ENCODE measurements at regions not wholly inside any gene's neighbourhood (a gene's known extent, or its start where the extent isn't known, plus 50 kb on each side); places are given as distances from the start of the nearest gene placed in this dataset.

GRCh38 chr14:98301681-98302080 is 970.3 kb downstream of the BCL11B start:
- Histone ChIP-seq H3K9me3 (ENCODE audit: control insufficient read depth, insufficient read depth, low read length) (peaks cover 21% of the 10 kb centered on the region), H3K36me3 (ENCODE audit: control insufficient read depth, insufficient read depth, low read length) (no peaks in the 10 kb centered on the region), H3K56ac (ENCODE audit: extremely low read depth, insufficient read depth, low read length) (no peak overlapping the region), H3K14ac (replicated peaks; ENCODE audit: low read depth, low read length) (no peak overlapping the region), H3K9ac (ENCODE audit: low read depth, low read length) (no peak overlapping the region), H3K79me1 (ENCODE audit: low read depth in 1 of 2, low read length in 2 of 2) (no peaks in the 10 kb centered on the region), H2BK120ac (ENCODE audit: low read depth, low read length) (no peak overlapping the region), H3K23ac (ENCODE audit: low read depth, low read length) (no peak overlapping the region), H2BK20ac (ENCODE audit: low read depth, low read length) (no peak overlapping the region), H3K4ac (ENCODE audit: low read depth, low read length) (no peak overlapping the region), H2AK9ac (replicated peaks; ENCODE audit: low read depth, low read length, poor library complexity) (no peak overlapping the region), H3K4me3 (ENCODE audit: insufficient read depth, low read depth, low read length) (no peak overlapping the region), H3K9me1 (ENCODE audit: insufficient read depth, low read length) (no peaks in the 10 kb centered on the region), H2AK5ac (ENCODE audit: low read depth, low read length) (no peak overlapping the region), H4K91ac (ENCODE audit: insufficient read depth, low read depth, low read length) (no peak overlapping the region), H2BK15ac (ENCODE audit: low read depth, low read length) (no peak overlapping the region), H2AFZ (replicated peaks; ENCODE audit: low read length, poor library complexity) (no peak overlapping the region), H4K8ac (ENCODE audit: low read depth in 2 of 2, low read length in 2 of 2) (no peak overlapping the region), H3K27me3 (ENCODE audit: control insufficient read depth, insufficient read depth, low read length) (no peaks in the 10 kb centered on the region), H3K27ac (ENCODE audit: insufficient read depth, low read length) (no peak overlapping the region), H3K18ac (ENCODE audit: low read depth, low read length) (no peak overlapping the region), H3K4me1 (ENCODE audit: control insufficient read depth, insufficient read depth, low read length) (no peaks in the 10 kb centered on the region), H4K5ac (ENCODE audit: low read depth, low read length) (no peak overlapping the region), H4K20me1 (ENCODE audit: insufficient read depth, low read length) (no peaks in the 10 kb centered on the region), H2BK5ac (ENCODE audit: low read depth, low read length, poor library complexity, severe bottlenecking) (no peak overlapping the region), H3K4me2 (ENCODE audit: low read depth, low read length) (no peak overlapping the region)
- ATAC-seq (ENCODE audit: low read depth) = no peak
- WGBS, 2 experiments (ENCODE audit: extremely low coverage in 2 of 2, insufficient read length in 1 of 2) = no CpG with 5 or more reads among the region's 4 CpGs
- TF ChIP-seq CEBPB (IDR thresholded peaks at IDR 0.05; ENCODE audit: low read depth, low read length) = no peak
- in situ Hi-C loops (cut with MboI; ENCODE audit: low sequenced_read_pairs) = no loop called here
- no peak for DNase-seq
- no TSS peak for BruUV-seq (replicated peaks)
- dilution Hi-C loops (cut with HindIII; ENCODE audit: low sequenced_read_pairs, unreplicated experiment) = no loop called here
- POLR2A ChIA-PET (ENCODE audit: unreplicated experiment) = no interaction called here
- CTCF ChIA-PET = no interaction called here
- intact Hi-C loops (cut with micrococcal nuclease) = no loop called here

Data from IMR-90 (cell line).